Naive thymus-derived CD8-positive, alpha-beta T cell (primary cell): ENCODE measurements at regions not wholly inside any gene's neighbourhood (a gene's known extent, or its start where the extent isn't known, plus 50 kb on each side); places are given as distances from the start of the nearest gene placed in this dataset.

Experiments used
- ATAC-seq, 2 donors: fragments of 150-1000 bp; cut with Tn5 transposase in 1 of 2; sonication (Bioruptor Pico), chemical (Tn5 transposase) in 1 of 2; 1 replicate in 1 of 2; 2 replicates in 1 of 2; pipeline ENCODE4 v1.10.0; 2021; ENCODE audit warnings: mild to moderate bottlenecking in 2 of 2, moderate library complexity in 2 of 2
- POLR2A ChIA-PET: fragments of 350-600 bp; sonication (Branson Sonifier 250); formaldehyde crosslinking; loops from one replicate; lab custom pipeline; 2021; ENCODE audit warnings: antibody characterized with exemption; lab: Charles Lee
- DNase-seq, 10 donors: peaks; one replicate each; pipeline versions ENCODE4 v3.0.0 to v3.0.0-alpha.2; 2020 to 2022
- H3K27ac Mint-ChIP-seq, 10 donors: one replicate each; pipeline ENCODE4 v1.8.0; 2020 to 2022; ENCODE audit warnings: mild to moderate bottlenecking in 10 of 10, mixed read lengths in 10 of 10, moderate library complexity in 4 of 10, inconsistent platforms in 1 of 10
- H3K27me3 Mint-ChIP-seq, 5 donors: one replicate each; pipeline ENCODE4 v1.8.0; 2021 to 2022; ENCODE audit warnings: mixed read lengths in 5 of 5
- H3K36me3 Mint-ChIP-seq, 3 donors: one replicate each; pipeline ENCODE4 v1.8.0; 2020 to 2022; ENCODE audit warnings: mixed read lengths in 3 of 3, mild to moderate bottlenecking in 2 of 3, inconsistent platforms in 1 of 3
- H3K4me1 Mint-ChIP-seq, 4 donors: one replicate each; pipeline ENCODE4 v1.8.0; 2021 to 2022; ENCODE audit warnings: mixed read lengths in 4 of 4
- H3K4me3 Mint-ChIP-seq, 10 donors: one replicate each; pipeline ENCODE4 v1.8.0; 2020 to 2022; ENCODE audit warnings: mild to moderate bottlenecking in 10 of 10, mixed read lengths in 10 of 10, moderate library complexity in 6 of 10, inconsistent platforms in 1 of 10
- H3K9me3 Mint-ChIP-seq, 9 donors: one replicate each; pipeline ENCODE4 v1.8.0; 2020 to 2022; ENCODE audit warnings: mixed read lengths in 9 of 9, mild to moderate bottlenecking in 3 of 9, inconsistent platforms in 1 of 9, moderate library complexity in 1 of 9

- Mint-ChIP-seq H3K27ac (no peak overlapping the region), H3K4me3 (no peak overlapping the region), H3K27me3 (peaks cover 0 to 4% (median 0%) of the 10 kb centered on the region in 5 donors), H3K36me3 (no peaks in the 10 kb centered on the region), H3K4me1 (peaks cover 0 to 17% (median 12%) of the 10 kb centered on the region in 4 donors), H3K9me3 (no peaks in the 10 kb centered on the region)
- DNase-seq: no peak
- ATAC-seq: no peak
- POLR2A ChIA-PET: no interaction called here
Measured at GRCh38 chr11:103661991-103662390, 374.4 kb upstream of the DDI1 start.

GRCh38 chr11:103662880-103663279, 373.6 kb upstream of the DDI1 start:
- Mint-ChIP-seq H3K36me3 (no peaks in the 10 kb centered on the region), H3K9me3 (no peaks in the 10 kb centered on the region), H3K27me3 (peaks cover 0 to 3% (median 0%) of the 10 kb centered on the region in 5 donors), H3K4me3 (no peak overlapping the region), H3K27ac (no peak overlapping the region), H3K4me1 (peaks cover 0 to 17% (median 12%) of the 10 kb centered on the region in 4 donors)
- no peak for ATAC-seq
- no peak for DNase-seq
- POLR2A ChIA-PET: no interaction called here

- H3K9me3 Mint-ChIP-seq: peaks cover 0 to 3% (median 0%) of the 10 kb centered on the region in 9 donors
- POLR2A ChIA-PET: no interaction called here
- no peak for ATAC-seq
- H3K27ac Mint-ChIP-seq: no peak overlapping the region
- no peak for DNase-seq
- peaks cover 0 to under 1% (median 0%) of the 10 kb centered on the region in 4 donors for H3K4me1 Mint-ChIP-seq
- H3K36me3 Mint-ChIP-seq: no peaks in the 10 kb centered on the region
- no peak overlapping the region for H3K4me3 Mint-ChIP-seq
- peaks cover 0 to 5% (median 2%) of the 10 kb centered on the region in 5 donors for H3K27me3 Mint-ChIP-seq
Measured at GRCh38 chr11:103668859-103669258, 367.6 kb upstream of the DDI1 start.

- H3K9me3 Mint-ChIP-seq: peaks cover 0 to 3% (median 0%) of the 10 kb centered on the region in 9 donors
- POLR2A ChIA-PET: no interaction called here
- H3K27ac Mint-ChIP-seq: no peak overlapping the region
- H3K4me1 Mint-ChIP-seq: no peaks in the 10 kb centered on the region
- ATAC-seq (no peak), DNase-seq (no peak)
- H3K36me3 Mint-ChIP-seq: no peaks in the 10 kb centered on the region
- H3K4me3 Mint-ChIP-seq: no peak overlapping the region
- peaks cover 0 to 7% (median 2%) of the 10 kb centered on the region in 5 donors for H3K27me3 Mint-ChIP-seq
Measured at GRCh38 chr11:103671143-103671651, 365.2 kb upstream of the DDI1 start.

- no peaks in the 10 kb centered on the region for H3K36me3 Mint-ChIP-seq
- peaks cover 0 to 1% (median 0%) of the 10 kb centered on the region in 4 donors for H3K4me1 Mint-ChIP-seq
- POLR2A ChIA-PET: no interaction called here
- no peak overlapping the region for H3K4me3 Mint-ChIP-seq
- peaks cover 0 to 3% (median 0%) of the 10 kb centered on the region in 9 donors for H3K9me3 Mint-ChIP-seq
- no peak for DNase-seq
- peaks cover 0 to 7% (median 2%) of the 10 kb centered on the region in 5 donors for H3K27me3 Mint-ChIP-seq
- no peak for ATAC-seq
- H3K27ac Mint-ChIP-seq: no peak overlapping the region
Measured at GRCh38 chr11:103673773-103674172, 362.7 kb upstream of the DDI1 start.

GRCh38 chr11:103676413-103676812, 360.0 kb upstream of the DDI1 start:
- Mint-ChIP-seq H3K4me1 (peaks cover 0 to 1% (median 0%) of the 10 kb centered on the region in 4 donors), H3K27ac (no peak overlapping the region), H3K27me3 (peaks cover 0 to 7% (median 2%) of the 10 kb centered on the region in 5 donors), H3K9me3 (no peaks in the 10 kb centered on the region), H3K4me3 (no peak overlapping the region), H3K36me3 (no peaks in the 10 kb centered on the region)
- POLR2A ChIA-PET: no interaction called here
- DNase-seq: no peak
- ATAC-seq: no peak

- Mint-ChIP-seq H3K27me3 (peaks cover 0 to 10% (median 4%) of the 10 kb centered on the region in 5 donors), H3K27ac (no peak overlapping the region), H3K9me3 (no peaks in the 10 kb centered on the region), H3K36me3 (no peaks in the 10 kb centered on the region), H3K4me1 (peaks cover 4 to 12% (median 6%) of the 10 kb centered on the region in 4 donors), H3K4me3 (no peak overlapping the region)
- no peak for ATAC-seq
- no peak for DNase-seq
- POLR2A ChIA-PET: no interaction called here
Measured at GRCh38 chr11:103680826-103681225, 355.6 kb upstream of the DDI1 start.

GRCh38 chr11:103681855-103682254, 354.6 kb upstream of the DDI1 start:
- POLR2A ChIA-PET: no interaction called here
- Mint-ChIP-seq H3K4me3 (no peak overlapping the region), H3K36me3 (no peaks in the 10 kb centered on the region), H3K4me1 (peaks cover 4 to 12% (median 6%) of the 10 kb centered on the region in 4 donors), H3K27me3 (peaks cover 0 to 10% (median 4%) of the 10 kb centered on the region in 5 donors), H3K9me3 (no peaks in the 10 kb centered on the region), H3K27ac (no peak overlapping the region)
- ATAC-seq (no peak), DNase-seq (peak in 1 of 10 donors; percentile 49)

GRCh38 chr11:103682318-103683184, 353.9 kb upstream of the DDI1 start:
- no peaks in the 10 kb centered on the region for H3K9me3 Mint-ChIP-seq
- peak overlapping the region in 1 of 10 donors; percentile 24 for H3K27ac Mint-ChIP-seq
- peaks cover 0 to 10% (median 4%) of the 10 kb centered on the region in 5 donors for H3K27me3 Mint-ChIP-seq
- H3K4me1 Mint-ChIP-seq: peaks cover 4 to 12% (median 5%) of the 10 kb centered on the region in 4 donors
- H3K36me3 Mint-ChIP-seq: no peaks in the 10 kb centered on the region
- POLR2A ChIA-PET: no interaction called here
- ATAC-seq (peak; percentile 76 to 77), DNase-seq (peak in 9 of 10 donors; percentile 11 to 69 (median 33))
- H3K4me3 Mint-ChIP-seq: peak overlapping the region in 2 of 10 donors; percentile 7 to 12

- DNase-seq (no peak), ATAC-seq (no peak)
- no peak overlapping the region for H3K27ac Mint-ChIP-seq
- POLR2A ChIA-PET: no interaction called here
- H3K27me3 Mint-ChIP-seq: peaks cover 0 to 10% (median 4%) of the 10 kb centered on the region in 5 donors
- H3K36me3 Mint-ChIP-seq: no peaks in the 10 kb centered on the region
- no peak overlapping the region for H3K4me3 Mint-ChIP-seq
- H3K4me1 Mint-ChIP-seq: peaks cover 4 to 12% (median 5%) of the 10 kb centered on the region in 4 donors
- H3K9me3 Mint-ChIP-seq: no peaks in the 10 kb centered on the region
Measured at GRCh38 chr11:103683576-103683975, 352.9 kb upstream of the DDI1 start.

- H3K36me3 Mint-ChIP-seq: no peaks in the 10 kb centered on the region
- ATAC-seq (no peak), DNase-seq (no peak)
- no peaks in the 10 kb centered on the region for H3K9me3 Mint-ChIP-seq
- H3K4me1 Mint-ChIP-seq: no peaks in the 10 kb centered on the region
- H3K27me3 Mint-ChIP-seq: peaks cover 0 to 7% (median 3%) of the 10 kb centered on the region in 5 donors
- POLR2A ChIA-PET: no interaction called here
- no peak overlapping the region for H3K27ac Mint-ChIP-seq
- H3K4me3 Mint-ChIP-seq: no peak overlapping the region
Measured at GRCh38 chr11:103688924-103689323, 347.5 kb upstream of the DDI1 start.

- H3K4me3 Mint-ChIP-seq: no peak overlapping the region
- H3K27me3 Mint-ChIP-seq: peaks cover 0 to 5% (median 0%) of the 10 kb centered on the region in 5 donors
- no peak overlapping the region for H3K27ac Mint-ChIP-seq
- DNase-seq (no peak), ATAC-seq (no peak)
- no peaks in the 10 kb centered on the region for H3K4me1 Mint-ChIP-seq
- no peaks in the 10 kb centered on the region for H3K36me3 Mint-ChIP-seq
- H3K9me3 Mint-ChIP-seq: no peaks in the 10 kb centered on the region
- POLR2A ChIA-PET: no interaction called here
Measured at GRCh38 chr11:103690356-103690755, 346.1 kb upstream of the DDI1 start.

GRCh38 chr11:103696123-103696522, 340.3 kb upstream of the DDI1 start:
- ATAC-seq: no peak
- H3K27me3 Mint-ChIP-seq: peaks cover 0 to 5% (median 0%) of the 10 kb centered on the region in 5 donors
- H3K9me3 Mint-ChIP-seq: peaks cover 0 to 18% (median 0%) of the 10 kb centered on the region in 9 donors
- H3K36me3 Mint-ChIP-seq: no peaks in the 10 kb centered on the region
- no peaks in the 10 kb centered on the region for H3K4me1 Mint-ChIP-seq
- no peak for DNase-seq
- no peak overlapping the region for H3K27ac Mint-ChIP-seq
- no peak overlapping the region for H3K4me3 Mint-ChIP-seq
- POLR2A ChIA-PET: no interaction called here
